HepG2 (cell line): ENCODE measurements at regions not wholly inside any gene's neighbourhood (a gene's known extent, or its start where the extent isn't known, plus 50 kb on each side); places are given as distances from the start of the nearest gene placed in this dataset.

Source experiments
- ATAC-seq: fragments of 200-7000 bp; cut with Tn5 transposase; 3 replicates; pipeline ENCODE4 v1.9.1; 2020; ENCODE audit warnings: mild to moderate bottlenecking, moderate library complexity
- BruUV-seq: library from RNA; stranded (reverse); fragments of 400-500 nt; replicated peaks from 2 replicates; lab custom pipeline; 2021; lab: Mats Ljungman, UMichigan
- CTCF ChIA-PET: fragments of 300-600 bp; formaldehyde crosslinking; extraction: SDS; loops from one replicate; lab custom pipeline; 2021; ENCODE audit warnings: low total read pairs, inconsistent platforms, low intra/inter-chr PET ratio; lab: Yijun Ruan, JAX
- POLR2A ChIA-PET: fragments of 350-600 bp; sonication (Branson Sonifier 250); formaldehyde crosslinking; loops from one replicate; lab custom pipeline; 2020; ENCODE audit warnings: antibody characterized with exemption, inconsistent platforms; lab: Yijun Ruan, JAX
- DNase-seq: peaks from one replicate; pipeline ENCODE4 v3.0.0-alpha.2; 2015; ENCODE audit warnings: low spot score
- FAIRE-seq: peaks from 3 replicates; lab custom pipeline; 2011; peaks lifted over from hg19 to GRCh38; lab: Jason Lieb, UNC
- H2AFZ ChIP-seq: one replicate; pipeline ENCODE4 v1.6.1; 2011; ENCODE audit warnings: low read length, inconsistent platforms
- H3K27ac ChIP-seq: fragments of 300-600 bp; 3 replicates; pipeline ENCODE4 v1.8.0; 2011; ENCODE audit warnings: mixed run types, mild to moderate bottlenecking, mixed read lengths, low read length, inconsistent platforms; ENCODE audit not compliant: insufficient read depth; ENCODE audit errors: extremely low read length
- H3K27me3 ChIP-seq, 2 experiments: fragments of 200-600 bp in 1 of 2; 2 replicates in 1 of 2; 3 replicates in 1 of 2; pipeline versions ENCODE4 v1.6.0 to v1.8.0; 2011; ENCODE audit warnings: low read length in 2 of 2, mild to moderate bottlenecking in 2 of 2, moderate library complexity in 2 of 2, inconsistent platforms in 1 of 2; ENCODE audit not compliant: insufficient read depth in 2 of 2, control insufficient read depth in 1 of 2
- H3K36me3 ChIP-seq, 2 experiments: fragments of 200-600 bp in 1 of 2; replicated peaks in 1 of 2; 2 replicates in 1 of 2; 3 replicates in 1 of 2; pipeline versions ENCODE4 v1.5.1 to v1.8.0; 2011; ENCODE audit warnings: low read length in 2 of 2, inconsistent platforms in 1 of 2; ENCODE audit not compliant: insufficient read depth in 2 of 2, control insufficient read depth in 1 of 2
- H3K4me1 ChIP-seq: 2 replicates; pipeline ENCODE4 v1.5.1; 2012; ENCODE audit warnings: low read length, inconsistent platforms; ENCODE audit not compliant: insufficient read depth
- H3K4me2 ChIP-seq: 2 replicates; pipeline ENCODE4 v1.6.0; 2011; ENCODE audit warnings: low read depth, low read length, inconsistent platforms
- H3K4me3 ChIP-seq, 3 experiments: fragments of 200-600 bp in 1 of 3; sonication (generic), shearing (Covaris generic) in 1 of 3; replicated peaks in 1 of 3; 2 replicates each; pipeline ENCODE4 v1.5.1; 2011 to 2016; ENCODE audit warnings: low read length in 3 of 3, inconsistent platforms in 2 of 3, low read depth in 2 of 3, mild to moderate bottlenecking in 2 of 3, control low read depth in 1 of 3, mixed read lengths in 1 of 3; ENCODE audit not compliant: insufficient read depth in 1 of 3
- H3K79me2 ChIP-seq: one replicate; pipeline ENCODE4 v1.6.1; 2011; ENCODE audit warnings: low read length, inconsistent platforms; ENCODE audit not compliant: insufficient read depth
- H3K9ac ChIP-seq: 2 replicates; pipeline ENCODE4 v1.6.0; 2011; ENCODE audit warnings: mild to moderate bottlenecking, low read depth, low read length, inconsistent platforms; ENCODE audit not compliant: insufficient read depth
- H3K9me3 ChIP-seq: 2 replicates; pipeline ENCODE4 v1.5.1; 2012; ENCODE audit warnings: mild to moderate bottlenecking, low read length
- H4K20me1 ChIP-seq: 2 replicates; pipeline ENCODE4 v1.6.0; 2011; ENCODE audit warnings: inconsistent platforms, mild to moderate bottlenecking, low read length, moderate library complexity; ENCODE audit not compliant: insufficient read depth
- JARID2 ChIP-seq: sonication (generic); formaldehyde crosslinking; IDR thresholded peaks from 2 replicates; pipeline ENCODE4 v1.8.1; 2023; ENCODE audit warnings: missing genetic modification reagents, inconsistent platforms; ENCODE audit not compliant: insufficient replicate concordance
- KLF9 ChIP-seq: IDR thresholded peaks from 2 replicates; pipeline ENCODE4 v1.6.1; 2016; ENCODE audit warnings: low read depth
- PAX8 ChIP-seq: sonication (generic); formaldehyde crosslinking; IDR thresholded peaks from 2 replicates; pipeline ENCODE4 v1.8.0; 2022; ENCODE audit warnings: mild to moderate bottlenecking, missing genetic modification reagents, borderline replicate concordance
- SP140L ChIP-seq: sonication (generic); formaldehyde crosslinking; IDR thresholded peaks from 2 replicates; pipeline ENCODE4 v1.4.0; 2020; ENCODE audit warnings: missing genetic modification reagents, borderline replicate concordance
- TBX3 ChIP-seq: fragments of 450-650 bp; IDR thresholded peaks from 2 replicates; pipeline ENCODE4 v1.6.1; 2017; ENCODE audit warnings: antibody characterized with exemption, mild to moderate bottlenecking, inconsistent platforms, borderline replicate concordance
- YEATS4 ChIP-seq: sonication (generic); formaldehyde crosslinking; IDR thresholded peaks from 2 replicates; pipeline ENCODE4 v1.4.0; 2020; ENCODE audit warnings: missing genetic modification reagents, borderline replicate concordance
- ZNF343 ChIP-seq: sonication (generic); formaldehyde crosslinking; IDR thresholded peaks from 2 replicates; pipeline ENCODE4 v1.4.0; 2020; ENCODE audit warnings: mild to moderate bottlenecking, missing genetic modification reagents
- ZNF570 ChIP-seq: sonication (generic); formaldehyde crosslinking; IDR thresholded peaks from 2 replicates; pipeline ENCODE4 v1.4.0; 2020; ENCODE audit warnings: mild to moderate bottlenecking, missing genetic modification reagents, borderline replicate concordance
- ZNF777 ChIP-seq: sonication (generic); formaldehyde crosslinking; IDR thresholded peaks from 2 replicates; pipeline ENCODE4 v1.4.0; 2020; ENCODE audit warnings: missing genetic modification reagents
- WGBS: methylation state at CpG from one replicate; pipeline ENCODE4 v1.1.6; 2017; ENCODE audit warnings: low lambda C conversion rate; 5-methylcytosine and 5-hydroxymethylcytosine counted together
- in situ Hi-C: cut with HindIII; loops from 2 replicates; pipeline ENCODE4 v1.10.0; 2017; ENCODE audit warnings: low pct_unique_long_range_greater_than_20kb; ENCODE audit not compliant: extremely low pct_ligation_motif_present
- intact Hi-C: fragments of 100-400 bp; cut with micrococcal nuclease; formaldehyde crosslinking; loops from one replicate; pipeline ENCODE4 v1.10.0; 2022; ENCODE audit not compliant: unreplicated experiment

- no peak for TF ChIP-seq KLF9 (CRISPR knock-in tag)
- no peak for TF ChIP-seq ZNF343 (CRISPR knock-in tag)
- no peak for TF ChIP-seq ZNF777 (CRISPR knock-in tag)
- no peak for TF ChIP-seq ZNF570 (CRISPR knock-in tag)
- no peak for TF ChIP-seq YEATS4 (CRISPR knock-in tag)
- no peak for TF ChIP-seq SP140L (CRISPR knock-in tag)
- TF ChIP-seq JARID2 (CRISPR knock-in tag), result no peak
- TF ChIP-seq, all 625 proteins: peak for 0
These were observed 147.2 kb upstream of the CELF4 start (continued) for GRCh38 chr18:37712776-37713175.

GRCh38 chr18:37711766-37712505 is 146.3 kb upstream of the CELF4 start:
- CTCF ChIA-PET, result no interaction called here
- Histone ChIP-seq H3K36me3 (no peaks in the 10 kb centered on the region), H3K27ac (no peak overlapping the region), H3K79me2 (no peaks in the 10 kb centered on the region), H4K20me1 (no peaks in the 10 kb centered on the region), H3K9ac (no peak overlapping the region), H2AFZ (no peak overlapping the region), H3K27me3 (no peaks in the 10 kb centered on the region), H3K4me1 (no peaks in the 10 kb centered on the region), H3K9me3 (no peaks in the 10 kb centered on the region), H3K4me2 (no peak overlapping the region), H3K4me3 (no peak overlapping the region)
- POLR2A ChIA-PET, result no interaction called here
- intact Hi-C loops (no loop called here), in situ Hi-C loops (no loop called here)
- TF ChIP-seq PAX8 (CRISPR knock-in tag) (no peak), TBX3 (no peak)
- FAIRE-seq (no peak), ATAC-seq (no peak), DNase-seq (no peak)
- no TSS peak for BruUV-seq
- WGBS, result 0% methylated on average over 4 of the region's 4 CpGs
